H1 (cell line): ENCODE measurements at regions not wholly inside any gene's neighbourhood (a gene's known extent, or its start where the extent isn't known, plus 50 kb on each side); places are given as distances from the start of the nearest gene placed in this dataset.

Experiments used
- ASH2L ChIP-seq: fragments of 200-600, 300-600 bp; sonication (generic); IDR thresholded peaks from one replicate; pipeline ENCODE4 v1.7.1; 2017; ENCODE audit warnings: low read length
- CEBPB ChIP-seq: IDR thresholded peaks from 2 replicates; pipeline ENCODE4 v1.6.1; 2012; ENCODE audit warnings: low read depth, low read length
- CHD1 ChIP-seq: IDR thresholded peaks from 2 replicates; pipeline ENCODE4 v1.6.1; 2012; ENCODE audit warnings: low read depth, low read length, improper control_type of control experiment
- CREB1 ChIP-seq: IDR thresholded peaks from 2 replicates; pipeline ENCODE4 v1.6.1; 2012; ENCODE audit warnings: inconsistent platforms
- JUND ChIP-seq: IDR thresholded peaks from 2 replicates; pipeline ENCODE4 v1.6.1; 2011; ENCODE audit warnings: mild to moderate bottlenecking, improper control_type of control experiment, low read length
- POLR2A ChIP-seq, 2 experiments: IDR thresholded peaks; 1 replicate in 1 of 2; 2 replicates in 1 of 2; pipeline ENCODE4 v1.6.1; 2011; ENCODE audit warnings: low read depth in 2 of 2, low read length in 2 of 2, mild to moderate bottlenecking in 2 of 2; ENCODE audit errors: control extremely low read depth in 1 of 2
- RXRA ChIP-seq: IDR thresholded peaks from 2 replicates; pipeline ENCODE4 v1.6.1; 2011; ENCODE audit warnings: low read depth, mild to moderate bottlenecking, low read length, moderate library complexity; ENCODE audit not compliant: insufficient read depth
- SIX5 ChIP-seq: IDR thresholded peaks from 2 replicates; pipeline ENCODE4 v1.6.1; 2011; ENCODE audit warnings: mild to moderate bottlenecking, low read depth, low read length
- TBP ChIP-seq: IDR thresholded peaks from 2 replicates; pipeline ENCODE4 v1.6.1; 2011; ENCODE audit warnings: low read depth, low read length, improper control_type of control experiment
- TCF12 ChIP-seq: IDR thresholded peaks from 2 replicates; pipeline ENCODE4 v1.6.1; 2011; ENCODE audit warnings: low read depth, mild to moderate bottlenecking, low read length
- TF ChIP-seq, protein P1 (sequence below), 3 experiments: IDR thresholded peaks; 1 replicate in 2 of 3; 2 replicates in 1 of 3; pipeline versions ENCODE4 v1.5.1 to v1.6.1; 2011; ENCODE audit warnings: low read length in 3 of 3, mild to moderate bottlenecking in 3 of 3, inconsistent platforms in 2 of 3, low read depth in 1 of 3, moderate library complexity in 1 of 3; ENCODE audit not compliant: insufficient read depth in 1 of 3; ENCODE audit errors: control extremely low read depth in 1 of 3

DNA sequence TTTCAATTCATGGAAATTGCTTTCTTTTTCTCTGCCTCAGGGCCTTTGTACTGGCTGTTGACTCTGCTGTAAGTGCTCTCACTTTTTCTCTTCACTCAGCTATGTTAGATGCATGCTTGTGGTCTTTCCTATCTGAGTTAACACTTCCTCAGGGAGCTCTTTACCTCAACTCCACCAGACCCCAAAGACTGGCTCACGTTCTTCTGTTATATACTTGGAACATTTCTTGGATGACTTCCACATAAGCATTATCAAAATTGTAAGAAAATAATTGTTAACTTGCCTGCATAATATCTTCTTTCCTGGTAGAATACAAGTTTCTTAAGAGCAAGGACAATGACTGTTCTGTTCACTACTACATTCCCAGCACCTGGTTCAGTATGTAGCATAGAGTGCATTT is 455.9 kb downstream of the EBF1 start:
- no peak for TF ChIP-seq CEBPB
- TF ChIP-seq POLR2A (IDR thresholded peaks at IDR 0.05; ENCODE audit: control extremely low read depth in 1 of 2, low read depth in 2 of 2, low read length in 2 of 2), result no peak
- no peak for TF ChIP-seq TBP
- TF ChIP-seq JUND, result no peak
- TF ChIP-seq SIX5, result no peak
- TF ChIP-seq, protein P1, sequence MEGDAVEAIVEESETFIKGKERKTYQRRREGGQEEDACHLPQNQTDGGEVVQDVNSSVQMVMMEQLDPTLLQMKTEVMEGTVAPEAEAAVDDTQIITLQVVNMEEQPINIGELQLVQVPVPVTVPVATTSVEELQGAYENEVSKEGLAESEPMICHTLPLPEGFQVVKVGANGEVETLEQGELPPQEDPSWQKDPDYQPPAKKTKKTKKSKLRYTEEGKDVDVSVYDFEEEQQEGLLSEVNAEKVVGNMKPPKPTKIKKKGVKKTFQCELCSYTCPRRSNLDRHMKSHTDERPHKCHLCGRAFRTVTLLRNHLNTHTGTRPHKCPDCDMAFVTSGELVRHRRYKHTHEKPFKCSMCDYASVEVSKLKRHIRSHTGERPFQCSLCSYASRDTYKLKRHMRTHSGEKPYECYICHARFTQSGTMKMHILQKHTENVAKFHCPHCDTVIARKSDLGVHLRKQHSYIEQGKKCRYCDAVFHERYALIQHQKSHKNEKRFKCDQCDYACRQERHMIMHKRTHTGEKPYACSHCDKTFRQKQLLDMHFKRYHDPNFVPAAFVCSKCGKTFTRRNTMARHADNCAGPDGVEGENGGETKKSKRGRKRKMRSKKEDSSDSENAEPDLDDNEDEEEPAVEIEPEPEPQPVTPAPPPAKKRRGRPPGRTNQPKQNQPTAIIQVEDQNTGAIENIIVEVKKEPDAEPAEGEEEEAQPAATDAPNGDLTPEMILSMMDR (IDR thresholded peaks at IDR 0.05; ENCODE audit: control extremely low read depth in 1 of 3, insufficient read depth in 1 of 3, low read depth in 1 of 3, low read length in 3 of 3), result no peak
- TF ChIP-seq ASH2L, result no peak
- TF ChIP-seq CHD1, result no peak
- TF ChIP-seq RXRA, result no peak
- TF ChIP-seq TCF12, result no peak
- no peak for TF ChIP-seq CREB1
